ENCODE measurements at regions not wholly inside any gene's neighbourhood (a gene's known extent, or its start where the extent isn't known, plus 50 kb on each side); places are given as distances from the start of the nearest gene placed in this dataset.
"Not testable (repeated sequence)": the region's sequence is repeated elsewhere in the genome, so short reads cannot be mapped to it uniquely, and the experiment has no call there.

DNA sequence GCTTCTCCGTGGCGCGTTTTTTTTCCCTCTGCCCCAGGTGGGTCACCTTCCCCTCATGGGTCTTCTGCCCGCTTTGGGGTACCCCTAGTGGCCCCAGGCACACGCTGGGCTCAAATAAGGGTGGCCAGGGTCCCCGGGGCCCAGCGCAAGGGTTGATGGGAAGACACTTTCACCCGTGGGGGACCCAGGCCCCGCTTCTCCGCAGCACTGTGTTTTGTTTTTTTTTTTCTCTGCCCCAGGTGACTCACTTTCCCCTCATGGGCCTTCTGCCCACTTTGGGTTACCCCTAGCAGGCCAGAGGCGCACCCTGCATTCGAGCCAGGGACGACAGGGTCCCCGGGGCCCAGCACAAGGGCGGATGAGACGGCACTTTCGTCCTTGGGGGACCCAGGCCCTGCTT lies 526.7 kb downstream of the FOXD4L4 start:
- not testable (repeated sequence) for H3K36me3 ChIP-seq, H3K27me3 ChIP-seq, H3K4me1 ChIP-seq, H3K27ac ChIP-seq, H3K9me3 ChIP-seq, H3K4me3 ChIP-seq
- WGBS = 93% methylated on average over 17 of the region's 17 CpGs
- peak; percentile 34 to 43 for DNase-seq (ENCODE audit: low spot score in 2 of 2)

- H3K27me3 ChIP-seq; H3K4me3 ChIP-seq; H3K27ac ChIP-seq; DNase-seq (ENCODE audit: low spot score in 2 of 2); H3K4me1 ChIP-seq; H3K9me3 ChIP-seq; H3K36me3 ChIP-seq: not testable (repeated sequence)
- WGBS = 91% methylated on average over 18 of the region's 24 CpGs
Observed at GRCh38 chr9:66264786-66265185, 527.8 kb downstream of the FOXD4L4 start.

- DNase-seq (ENCODE audit: low spot score in 2 of 2) = peak; percentile 41 to 50
- not testable (repeated sequence) for H3K27ac ChIP-seq, H3K27me3 ChIP-seq, H3K9me3 ChIP-seq, H3K36me3 ChIP-seq, H3K4me1 ChIP-seq
- peak overlapping the region; percentile 35 for H3K4me3 ChIP-seq
- 40% methylated on average over 1 of the region's 19 CpGs for WGBS
Observed at GRCh38 chr9:66266202-66266601, 529.3 kb downstream of the FOXD4L4 start.

DNA sequence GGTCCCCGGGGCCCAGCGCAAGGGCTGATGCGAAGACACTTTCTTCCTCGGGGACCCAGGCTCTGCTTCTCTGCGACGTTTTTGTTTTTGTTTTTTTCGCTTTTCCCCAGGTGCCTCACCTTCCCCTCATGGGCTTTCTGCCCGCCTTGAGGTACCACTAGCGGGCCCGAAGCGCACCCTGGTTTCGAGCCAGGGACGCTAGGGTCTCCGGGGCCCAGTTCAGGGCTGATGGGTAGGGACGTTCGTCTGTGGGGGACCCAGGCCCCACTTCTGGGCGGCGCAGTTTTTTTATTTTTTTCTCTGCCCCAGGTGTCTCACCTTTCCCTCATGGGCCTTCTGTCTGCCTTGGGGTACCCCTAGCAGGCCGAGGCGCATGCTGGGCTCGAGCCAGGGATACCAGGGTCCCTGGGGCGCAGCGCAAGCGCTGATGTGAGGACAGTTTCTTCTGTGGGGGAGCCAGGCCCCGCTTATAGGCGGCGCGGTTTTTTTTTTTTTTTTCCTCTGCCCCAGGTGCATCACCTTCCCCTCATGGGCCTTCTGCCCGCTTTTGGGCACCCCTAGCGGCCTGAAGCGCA lies 530.0 kb downstream of the FOXD4L4 start:
- H3K27me3 ChIP-seq, H3K4me3 ChIP-seq, H3K9me3 ChIP-seq, H3K27ac ChIP-seq, H3K4me1 ChIP-seq, H3K36me3 ChIP-seq: not testable (repeated sequence)
- peak in 1 of 2 donors; percentile 36 for DNase-seq (ENCODE audit: low spot score in 2 of 2)
- WGBS = 43% methylated on average over 14 of the region's 31 CpGs

GRCh38 chr9:66267684-66268083 lies 530.7 kb downstream of the FOXD4L4 start:
- Histone ChIP-seq H3K27ac (peak overlapping the region; percentile 45), H3K4me3 (peak overlapping the region; percentile 35)
- no CpG with 5 or more reads among the region's 22 CpGs for WGBS
- not testable (repeated sequence) for H3K27me3 ChIP-seq, H3K4me1 ChIP-seq, H3K36me3 ChIP-seq, H3K9me3 ChIP-seq
- DNase-seq (ENCODE audit: low spot score in 2 of 2) = peak in 1 of 2 donors; percentile 64

GRCh38 chr9:66269024-66269423 lies 532.1 kb downstream of the FOXD4L4 start:
- no CpG with 5 or more reads among the region's 26 CpGs for WGBS
- H3K4me3 ChIP-seq = peak overlapping the region; percentile 34
- not testable (repeated sequence) for H3K27ac ChIP-seq, H3K9me3 ChIP-seq, H3K4me1 ChIP-seq, H3K27me3 ChIP-seq, H3K36me3 ChIP-seq
- peak in 1 of 2 donors; percentile 30 for DNase-seq (ENCODE audit: low spot score in 2 of 2)

DNA sequence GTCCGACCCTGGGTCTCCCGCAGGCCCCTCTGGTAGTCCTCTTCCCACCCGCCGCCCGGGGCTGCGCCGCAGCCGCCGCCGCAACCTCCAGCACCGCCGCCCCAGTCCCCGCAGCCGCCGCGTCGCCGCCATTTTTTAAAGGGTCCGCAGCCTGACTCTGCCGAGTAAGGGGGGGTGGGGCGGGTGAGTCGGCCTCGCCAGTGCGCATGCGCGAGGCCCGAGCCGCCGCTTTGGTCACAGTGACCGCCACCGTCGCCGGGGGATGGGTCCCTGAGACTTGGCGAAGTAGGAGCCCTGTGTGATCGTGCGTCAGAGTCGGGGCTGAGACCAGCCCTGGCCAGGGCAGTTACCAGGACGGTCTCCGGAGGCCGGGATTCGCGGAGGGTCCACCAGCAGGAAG lies 532.8 kb downstream of the FOXD4L4 start:
- peak; percentile 82 to 89 for DNase-seq (ENCODE audit: low spot score in 2 of 2)
- peak overlapping the region; percentile 67 for H3K4me3 ChIP-seq
- TF ChIP-seq POLR2A (IDR thresholded peaks at IDR 0.05) = peak in 1 of 2 donors; percentile 43

GRCh38 chr9:66278809-66279208 lies 541.9 kb downstream of the FOXD4L4 start:
- DNase-seq (ENCODE audit: low spot score in 2 of 2); H3K4me3 ChIP-seq; H3K27me3 ChIP-seq; H3K9me3 ChIP-seq; H3K4me1 ChIP-seq; H3K36me3 ChIP-seq; H3K27ac ChIP-seq: not testable (repeated sequence)
- 100% methylated on average over 1 of the region's 5 CpGs for WGBS

More for the DNA sequence above, 532.8 kb downstream of the FOXD4L4 start:
- H3K9me3 ChIP-seq, H3K27me3 ChIP-seq, H3K4me1 ChIP-seq, H3K36me3 ChIP-seq: not testable (repeated sequence)
- H3K27ac ChIP-seq = peak overlapping the region; percentile 84
- no CpG with 5 or more reads among the region's 42 CpGs for WGBS
